ENCODE measurements at regions not wholly inside any gene's neighbourhood (a gene's known extent, or its start where the extent isn't known, plus 50 kb on each side); places are given as distances from the start of the nearest gene placed in this dataset.

GRCh38 chr9:91098203-91098850, 263.4 kb downstream of the AUH start:
- Histone ChIP-seq H3K27ac (no peak overlapping the region), H3K4me3 (no peak overlapping the region), H3K9me3 (peaks cover 0 to 11% of the 10 kb centered on the region in 2 donors), H3K4me1 (peaks cover 3% of the 10 kb centered on the region in 2 donors), H3K27me3 (no peaks in the 10 kb centered on the region), H3K36me3 (no peaks in the 10 kb centered on the region)
- TF ChIP-seq POLR2AphosphoS5 (IDR thresholded peaks at IDR 0.05) (no peak), POLR2A (IDR thresholded peaks at IDR 0.05) (no peak), CTCF (IDR thresholded peaks at IDR 0.05) (no peak)
- intact Hi-C loops (cut with DNase I; ENCODE audit: low total_unique reads): no loop called here
- no peak for DNase-seq (ENCODE audit: low spot score in 2 of 2)

GRCh38 chr9:91099436-91099835, 262.3 kb downstream of the AUH start:
- intact Hi-C loops (cut with DNase I; ENCODE audit: low total_unique reads): no loop called here
- Histone ChIP-seq H3K27me3 (no peaks in the 10 kb centered on the region), H3K27ac (peak overlapping the region in 1 of 2 donors; percentile 58), H3K36me3 (no peaks in the 10 kb centered on the region), H3K9me3 (peaks cover 0 to under 1% of the 10 kb centered on the region in 2 donors), H3K4me3 (peak overlapping the region in 1 of 3 donors; percentile 12), H3K4me1 (peaks cover 3% of the 10 kb centered on the region in 2 donors)
- no peak for TF ChIP-seq CTCF (IDR thresholded peaks at IDR 0.05)
- DNase-seq (ENCODE audit: low spot score in 2 of 2): no peak

- Histone ChIP-seq H3K27me3 (no peaks in the 10 kb centered on the region), H3K9me3 (no peaks in the 10 kb centered on the region), H3K4me3 (no peak overlapping the region), H3K4me1 (peaks cover 3% of the 10 kb centered on the region in 2 donors), H3K27ac (peak overlapping the region; percentile 61 to 87), H3K36me3 (no peaks in the 10 kb centered on the region)
- TF ChIP-seq POLR2AphosphoS5 (IDR thresholded peaks at IDR 0.05) (peak in 2 of 3 donors; percentile 21 to 71), CTCF (IDR thresholded peaks at IDR 0.05) (no peak)
- no peak for DNase-seq (ENCODE audit: low spot score in 2 of 2)
- intact Hi-C loops (cut with DNase I; ENCODE audit: low total_unique reads): no loop called here
Observed at GRCh38 chr9:91100878-91101450, 260.8 kb downstream of the AUH start.

- intact Hi-C loops (cut with DNase I; ENCODE audit: low total_unique reads): no loop called here
- peak overlapping the region; percentile 61 to 87 for H3K27ac ChIP-seq
Observed at GRCh38 chr9:91101611-91102168, 260.0 kb downstream of the AUH start.

More at GRCh38 chr9:91101611-91102168, 260.0 kb downstream of the AUH start:
- DNase-seq (ENCODE audit: low spot score in 2 of 2): peak in 1 of 2 donors; percentile 24
- Histone ChIP-seq H3K36me3 (no peaks in the 10 kb centered on the region), H3K4me1 (peaks cover 3% of the 10 kb centered on the region in 2 donors), H3K4me3 (no peak overlapping the region), H3K27me3 (no peaks in the 10 kb centered on the region), H3K9me3 (no peaks in the 10 kb centered on the region)
- no peak for TF ChIP-seq POLR2AphosphoS5 (IDR thresholded peaks at IDR 0.05)
- TF ChIP-seq CTCF (IDR thresholded peaks at IDR 0.05): no peak
- TF ChIP-seq POLR2A (IDR thresholded peaks at IDR 0.05): no peak

All from breast epithelium (tissue), 4 donors.